ENCODE measurements at regions not wholly inside any gene's neighbourhood (a gene's known extent, or its start where the extent isn't known, plus 50 kb on each side); places are given as distances from the start of the nearest gene placed in this dataset.
"Not testable (repeated sequence)": the region's sequence is repeated elsewhere in the genome, so short reads cannot be mapped to it uniquely, and the experiment has no call there.

- H3K4me1 Mint-ChIP-seq (ENCODE audit: low read depth): no peaks in the 10 kb centered on the region
- no peaks in the 10 kb centered on the region for H3K27me3 Mint-ChIP-seq
- no peak overlapping the region for H3K27ac Mint-ChIP-seq
- H3K36me3 Mint-ChIP-seq (ENCODE audit: low read depth): no peaks in the 10 kb centered on the region
- TF ChIP-seq CTCF (IDR thresholded peaks at IDR 0.05): no peak
- CTCF ChIA-PET: no interaction called here
- POLR2A ChIA-PET: no interaction called here
- intact Hi-C loops (cut with micrococcal nuclease): no loop called here
- H3K4me3 Mint-ChIP-seq: no peak overlapping the region
- H3K9me3 Mint-ChIP-seq: no peaks in the 10 kb centered on the region
- ATAC-seq: no peak
- DNase-seq: no peak
Measured at GRCh38 chr2:142615876-142616275, 261.6 kb upstream of the KYNU start.

- POLR2A ChIA-PET; H3K4me3 Mint-ChIP-seq; H3K27ac Mint-ChIP-seq; DNase-seq; H3K4me1 Mint-ChIP-seq (ENCODE audit: low read depth); H3K36me3 Mint-ChIP-seq (ENCODE audit: low read depth); intact Hi-C loops (cut with micrococcal nuclease); CTCF ChIA-PET; ATAC-seq; H3K9me3 Mint-ChIP-seq; H3K27me3 Mint-ChIP-seq: not testable (repeated sequence)
Measured at GRCh38 chr2:142613193-142613592, 264.3 kb upstream of the KYNU start.

- Mint-ChIP-seq H3K4me3 (no peak overlapping the region), H3K9me3 (no peaks in the 10 kb centered on the region), H3K4me1 (ENCODE audit: low read depth) (no peaks in the 10 kb centered on the region), H3K36me3 (ENCODE audit: low read depth) (no peaks in the 10 kb centered on the region), H3K27me3 (no peaks in the 10 kb centered on the region), H3K27ac (no peak overlapping the region)
- TF ChIP-seq CTCF (IDR thresholded peaks at IDR 0.05): no peak
- DNase-seq (no peak), ATAC-seq (no peak)
- POLR2A ChIA-PET: no interaction called here
- intact Hi-C loops (cut with micrococcal nuclease): no loop called here
- CTCF ChIA-PET: no interaction called here
Measured at GRCh38 chr2:142605421-142605820, 272.0 kb upstream of the KYNU start.

- no peaks in the 10 kb centered on the region for H3K4me1 Mint-ChIP-seq (ENCODE audit: low read depth)
- H3K36me3 Mint-ChIP-seq (ENCODE audit: low read depth): no peaks in the 10 kb centered on the region
- DNase-seq: no peak
Measured at GRCh38 chr2:142603759-142604158, 273.7 kb upstream of the KYNU start.

GRCh38 chr2:142602418-142602989 lies 275.0 kb upstream of the KYNU start:
- no peaks in the 10 kb centered on the region for H3K9me3 Mint-ChIP-seq
- ATAC-seq (no peak), DNase-seq (no peak)
- H3K36me3 Mint-ChIP-seq (ENCODE audit: low read depth): no peaks in the 10 kb centered on the region
- POLR2A ChIA-PET: no interaction called here
- no peak overlapping the region for H3K27ac Mint-ChIP-seq
- no peaks in the 10 kb centered on the region for H3K4me1 Mint-ChIP-seq (ENCODE audit: low read depth)
- H3K27me3 Mint-ChIP-seq: no peaks in the 10 kb centered on the region
- H3K4me3 Mint-ChIP-seq: no peak overlapping the region
- TF ChIP-seq CTCF (IDR thresholded peaks at IDR 0.05): no peak
- CTCF ChIA-PET: no interaction called here
- intact Hi-C loops (cut with micrococcal nuclease): no loop called here

More at GRCh38 chr2:142603759-142604158, 273.7 kb upstream of the KYNU start:
- Mint-ChIP-seq H3K9me3 (no peaks in the 10 kb centered on the region), H3K4me3 (no peak overlapping the region), H3K27me3 (no peaks in the 10 kb centered on the region), H3K27ac (no peak overlapping the region)
- TF ChIP-seq CTCF (IDR thresholded peaks at IDR 0.05): no peak
- ChIA-PET CTCF (no interaction called here), POLR2A (no interaction called here)
- intact Hi-C loops (cut with micrococcal nuclease): no loop called here
- ATAC-seq: no peak

GRCh38 chr2:142601794-142602193 lies 275.7 kb upstream of the KYNU start:
- CTCF ChIA-PET: no interaction called here
- ATAC-seq: no peak
- no peak for DNase-seq
- intact Hi-C loops (cut with micrococcal nuclease): no loop called here
- no peak for TF ChIP-seq CTCF (IDR thresholded peaks at IDR 0.05)
- Mint-ChIP-seq H3K27ac (no peak overlapping the region), H3K27me3 (no peaks in the 10 kb centered on the region), H3K36me3 (ENCODE audit: low read depth) (no peaks in the 10 kb centered on the region), H3K4me3 (no peak overlapping the region), H3K4me1 (ENCODE audit: low read depth) (no peaks in the 10 kb centered on the region), H3K9me3 (no peaks in the 10 kb centered on the region)
- POLR2A ChIA-PET: no interaction called here
